B cell (primary cell): ENCODE measurements at regions not wholly inside any gene's neighbourhood (a gene's known extent, or its start where the extent isn't known, plus 50 kb on each side); places are given as distances from the start of the nearest gene placed in this dataset.

Experiments
- ATAC-seq: fragments of 200-7000 bp; cut with Tn5 transposase; one replicate; pipeline ENCODE4 v1.10.0; 2021; ENCODE audit warnings: low read depth, mild to moderate bottlenecking, moderate number of reproducible peaks, moderate library complexity
- CTCF ChIA-PET: fragments of 350-600 bp; sonication (Branson Sonifier 250); formaldehyde crosslinking; loops from one replicate; lab custom pipeline; 2021; ENCODE audit warnings: antibody characterized with exemption, inconsistent platforms; lab: Charles Lee
- POLR2A ChIA-PET: fragments of 350-600 bp; sonication (Branson Sonifier 250); formaldehyde crosslinking; loops from one replicate; lab custom pipeline; 2021; ENCODE audit warnings: antibody characterized with exemption; lab: Charles Lee
- DNase-seq: peaks from one replicate; pipeline ENCODE4 v3.0.0; 2013
- H2AFZ ChIP-seq: 2 replicates; pipeline ENCODE4 v1.6.1; 2012; ENCODE audit warnings: mild to moderate bottlenecking, low read depth, low read length; ENCODE audit not compliant: insufficient read depth, poor library complexity, severe bottlenecking
- H3K27ac ChIP-seq, 2 donors: 1 replicate in 1 of 2; 2 replicates in 1 of 2; pipeline ENCODE4 v1.5.1; 2012 to 2013; ENCODE audit warnings: low read length in 2 of 2, mild to moderate bottlenecking in 2 of 2, moderate library complexity in 1 of 2
- H3K27me3 ChIP-seq, 4 experiments: fragments of 200-600 bp in 1 of 4; sonication (generic) in 1 of 4; replicated peaks in 1 of 4; 1 replicate in 2 of 4; 2 replicates in 2 of 4; pipeline versions ENCODE4 v1.6.1 to v1.7.0; 2013 to 2016; ENCODE audit warnings: low read length in 3 of 4, mild to moderate bottlenecking in 2 of 4, mixed read lengths in 1 of 4, moderate library complexity in 1 of 4; ENCODE audit not compliant: insufficient read depth in 4 of 4, control insufficient read depth in 3 of 4; ENCODE audit errors: control extremely low read depth in 1 of 4
- H3K36me3 ChIP-seq, 2 experiments: replicated peaks in 1 of 2; 1 replicate in 1 of 2; 2 replicates in 1 of 2; pipeline versions ENCODE4 v1.6.1 to v1.7.1; 2013; ENCODE audit warnings: low read length in 1 of 2; ENCODE audit not compliant: insufficient read depth in 2 of 2, control insufficient read depth in 1 of 2; ENCODE audit errors: control extremely low read depth in 1 of 2, extremely low read depth in 1 of 2
- H3K4me1 ChIP-seq, 2 donors: fragments of 200-600 bp in 1 of 2; sonication (generic) in 1 of 2; 1 replicate in 1 of 2; 2 replicates in 1 of 2; pipeline versions ENCODE4 v1.5.1 to v1.6.1; 2013 to 2017; ENCODE audit warnings: low read length in 2 of 2; ENCODE audit not compliant: control insufficient read depth in 2 of 2, insufficient read depth in 2 of 2
- H3K4me2 ChIP-seq: replicated peaks from 2 replicates; pipeline ENCODE3; 2012; ENCODE audit warnings: mild to moderate bottlenecking, low read depth, low read length; ENCODE audit not compliant: poor library complexity, severe bottlenecking
- H3K4me3 ChIP-seq, 5 experiments: fragments of 200-600 bp in 1 of 5; sonication (generic) in 1 of 5; 1 replicate in 3 of 5; 2 replicates in 2 of 5; pipeline versions ENCODE4 v1.5.1 to v1.7.0; 2011 to 2016; ENCODE audit warnings: low read length in 4 of 5, mild to moderate bottlenecking in 4 of 5, low read depth in 2 of 5, control low read depth in 1 of 5, moderate library complexity in 1 of 5; ENCODE audit not compliant: insufficient read depth in 1 of 5; ENCODE audit errors: control extremely low read depth in 1 of 5, extremely low read depth in 1 of 5
- H3K79me2 ChIP-seq: fragments of 200-600 bp; sonication (generic); one replicate; pipeline ENCODE4 v1.6.0; 2016; ENCODE audit warnings: low read length; ENCODE audit not compliant: control insufficient read depth, insufficient read depth
- H3K9ac ChIP-seq: fragments of 200-600 bp; sonication (generic); 2 replicates; pipeline ENCODE4 v1.6.1; 2017; ENCODE audit warnings: mild to moderate bottlenecking, low read length, moderate library complexity
- H3K9me3 ChIP-seq, 3 donors: one replicate each; pipeline versions ENCODE4 v1.6.1 to v1.7.1; 2013; ENCODE audit warnings: low read length in 2 of 3; ENCODE audit not compliant: control insufficient read depth in 2 of 3, insufficient read depth in 1 of 3; ENCODE audit errors: control extremely low read depth in 1 of 3
- H4K20me1 ChIP-seq: 2 replicates; pipeline ENCODE4 v1.6.0; 2012; ENCODE audit warnings: mild to moderate bottlenecking, low read length; ENCODE audit not compliant: insufficient read depth, control insufficient read depth, poor library complexity, severe bottlenecking
- H3K27ac Mint-ChIP-seq: one replicate; pipeline ENCODE4 v1.8.0; 2021; ENCODE audit warnings: mixed read lengths
- H3K27me3 Mint-ChIP-seq: one replicate; pipeline ENCODE4 v1.8.0; 2021; ENCODE audit warnings: mixed read lengths
- H3K4me1 Mint-ChIP-seq: one replicate; pipeline ENCODE4 v1.8.0; 2021; ENCODE audit warnings: mixed read lengths
- H3K4me3 Mint-ChIP-seq: one replicate; pipeline ENCODE4 v1.8.0; 2021; ENCODE audit warnings: mixed read lengths
- H3K9me3 Mint-ChIP-seq: one replicate; pipeline ENCODE4 v1.8.0; 2022; ENCODE audit warnings: mixed read lengths; ENCODE audit not compliant: insufficient read depth
- EZH2 ChIP-seq: IDR thresholded peaks from 2 replicates; pipeline ENCODE4 v1.6.1; 2012; ENCODE audit warnings: borderline replicate concordance, low read depth, mild to moderate bottlenecking, moderate library complexity, low read length; ENCODE audit not compliant: insufficient read depth, poor library complexity, severe bottlenecking
- WGBS: methylation state at CpG from one replicate; pipeline ENCODE4 v1.1.5; 2013; ENCODE audit warnings: missing lambda C conversion rate; ENCODE audit not compliant: insufficient coverage; 5-methylcytosine and 5-hydroxymethylcytosine counted together
- intact Hi-C: fragments of 100-400 bp; cut with micrococcal nuclease; formaldehyde crosslinking; loops from one replicate; pipeline ENCODE4 v1.10.0; 2022
- TF ChIP-seq, protein P1 (sequence below): fragments of 200-600 bp; IDR thresholded peaks from one replicate; pipeline ENCODE4 v1.8.0; 2022; ENCODE audit warnings: antibody characterized with exemption, mild to moderate bottlenecking

DNA sequence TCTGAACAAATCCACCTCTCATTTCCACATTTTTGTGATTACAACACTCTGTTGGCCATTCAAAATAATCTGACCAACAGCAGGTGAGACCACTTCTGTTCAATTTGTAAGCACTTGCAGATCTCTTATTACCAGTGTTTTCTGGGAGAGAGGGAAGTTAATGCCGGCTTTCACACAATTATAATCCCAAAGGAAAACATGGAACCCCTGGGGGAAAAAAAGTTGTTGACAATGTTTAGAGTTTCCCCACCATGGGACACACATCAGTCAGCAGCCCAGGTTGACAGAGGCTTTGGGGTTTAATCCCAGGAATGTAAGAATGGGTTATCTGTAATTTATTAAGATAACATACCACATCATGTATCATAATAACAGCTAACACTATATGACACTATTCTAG lies 68.4 kb upstream of the TNFSF4 start:
- H3K9me3 ChIP-seq = no peaks in the 10 kb centered on the region
- no peak overlapping the region for H3K4me2 ChIP-seq
- ChIA-PET POLR2A (no interaction called here), CTCF (no interaction called here)
- H3K4me3 ChIP-seq = no peak overlapping the region
- H3K9me3 Mint-ChIP-seq = no peaks in the 10 kb centered on the region
- intact Hi-C loops = no loop called here
- ATAC-seq (no peak), DNase-seq (no peak)
- no peak overlapping the region for H2AFZ ChIP-seq
- H4K20me1 ChIP-seq = no peaks in the 10 kb centered on the region
- no peaks in the 10 kb centered on the region for H3K36me3 ChIP-seq
- peaks cover 8% of the 10 kb centered on the region for H3K4me1 Mint-ChIP-seq
- no peaks in the 10 kb centered on the region for H3K27me3 Mint-ChIP-seq
- TF ChIP-seq EZH2 = no peak
- TF ChIP-seq, protein P1, sequence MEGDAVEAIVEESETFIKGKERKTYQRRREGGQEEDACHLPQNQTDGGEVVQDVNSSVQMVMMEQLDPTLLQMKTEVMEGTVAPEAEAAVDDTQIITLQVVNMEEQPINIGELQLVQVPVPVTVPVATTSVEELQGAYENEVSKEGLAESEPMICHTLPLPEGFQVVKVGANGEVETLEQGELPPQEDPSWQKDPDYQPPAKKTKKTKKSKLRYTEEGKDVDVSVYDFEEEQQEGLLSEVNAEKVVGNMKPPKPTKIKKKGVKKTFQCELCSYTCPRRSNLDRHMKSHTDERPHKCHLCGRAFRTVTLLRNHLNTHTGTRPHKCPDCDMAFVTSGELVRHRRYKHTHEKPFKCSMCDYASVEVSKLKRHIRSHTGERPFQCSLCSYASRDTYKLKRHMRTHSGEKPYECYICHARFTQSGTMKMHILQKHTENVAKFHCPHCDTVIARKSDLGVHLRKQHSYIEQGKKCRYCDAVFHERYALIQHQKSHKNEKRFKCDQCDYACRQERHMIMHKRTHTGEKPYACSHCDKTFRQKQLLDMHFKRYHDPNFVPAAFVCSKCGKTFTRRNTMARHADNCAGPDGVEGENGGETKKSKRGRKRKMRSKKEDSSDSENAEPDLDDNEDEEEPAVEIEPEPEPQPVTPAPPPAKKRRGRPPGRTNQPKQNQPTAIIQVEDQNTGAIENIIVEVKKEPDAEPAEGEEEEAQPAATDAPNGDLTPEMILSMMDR = no peak
- no peaks in the 10 kb centered on the region for H3K27me3 ChIP-seq
- no peak overlapping the region for H3K9ac ChIP-seq
- H3K4me3 Mint-ChIP-seq = no peak overlapping the region
- H3K79me2 ChIP-seq = no peaks in the 10 kb centered on the region
- H3K4me1 ChIP-seq = peaks cover 0 to 3% of the 10 kb centered on the region in 2 donors
- no CpG with 5 or more reads among the region's 1 CpG for WGBS
- no peak overlapping the region for H3K27ac ChIP-seq
- no peak overlapping the region for H3K27ac Mint-ChIP-seq

DNA sequence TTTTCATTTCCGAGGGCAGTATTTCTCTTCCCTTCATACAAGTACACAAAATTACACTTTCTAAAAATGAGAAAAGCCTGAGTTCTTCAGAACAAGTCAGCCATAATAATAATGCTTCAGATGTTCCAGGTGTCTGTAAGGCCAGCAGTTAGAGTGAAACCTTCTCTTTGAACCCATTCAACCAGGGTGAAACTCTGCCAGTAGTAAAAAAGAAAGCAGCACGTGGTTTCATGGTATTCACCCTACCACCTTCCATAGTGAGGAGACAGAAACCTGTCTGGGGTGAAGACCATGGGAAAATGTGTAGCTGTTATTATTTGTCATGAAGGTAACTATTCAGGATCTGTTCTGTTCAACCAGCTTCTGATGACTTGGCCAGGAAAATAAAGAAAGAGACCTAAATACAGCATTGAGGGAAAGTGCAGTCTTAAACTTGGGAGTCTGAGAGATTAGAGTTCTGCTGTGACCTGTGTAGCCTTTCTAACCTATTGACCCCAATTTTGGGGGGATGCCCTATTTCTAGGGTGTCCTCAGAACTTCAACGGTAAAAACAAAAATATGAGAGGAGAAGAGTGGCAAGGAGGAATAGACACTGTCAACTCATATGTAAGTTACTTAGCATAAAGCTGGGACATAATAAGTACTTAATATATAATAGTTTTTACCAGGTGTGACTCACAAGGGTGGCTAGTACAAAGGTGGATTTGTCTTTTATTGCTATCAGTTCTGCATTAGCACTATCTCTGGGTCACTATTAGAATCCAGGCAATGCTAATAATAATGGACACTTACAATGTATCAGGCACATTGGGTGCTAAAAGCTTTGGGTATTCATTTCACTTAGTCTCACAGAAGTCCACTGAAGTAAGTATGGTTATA lies 70.0 kb upstream of the TNFSF4 start:
- CTCF ChIA-PET = no interaction called here

More for the DNA sequence above, 70.0 kb upstream of the TNFSF4 start:
- no peak for ATAC-seq
- no peak for DNase-seq
- H3K4me1 ChIP-seq = peaks cover 0 to 3% of the 10 kb centered on the region in 2 donors
- H3K9me3 Mint-ChIP-seq = no peaks in the 10 kb centered on the region
- H3K36me3 ChIP-seq = no peaks in the 10 kb centered on the region
- intact Hi-C loops = no loop called here
- H3K27me3 ChIP-seq = no peaks in the 10 kb centered on the region
- H3K9ac ChIP-seq = no peak overlapping the region
- no peak overlapping the region for H3K4me3 Mint-ChIP-seq
- no peak overlapping the region for H3K4me3 ChIP-seq
- H4K20me1 ChIP-seq = no peaks in the 10 kb centered on the region
- POLR2A ChIA-PET = no interaction called here
- no peak overlapping the region for H3K27ac Mint-ChIP-seq
- no peaks in the 10 kb centered on the region for H3K79me2 ChIP-seq
- H3K9me3 ChIP-seq = no peaks in the 10 kb centered on the region
- no peak overlapping the region for H2AFZ ChIP-seq
- no CpG with 5 or more reads among the region's 3 CpGs for WGBS
- no peaks in the 10 kb centered on the region for H3K27me3 Mint-ChIP-seq
- no peak overlapping the region for H3K27ac ChIP-seq
- no peak for TF ChIP-seq EZH2
- TF ChIP-seq, protein P1 = no peak
- H3K4me2 ChIP-seq = no peak overlapping the region
- H3K4me1 Mint-ChIP-seq = peaks cover 8% of the 10 kb centered on the region
